GM23338 (cell line): ENCODE measurements at regions not wholly inside any gene's neighbourhood (a gene's known extent, or its start where the extent isn't known, plus 50 kb on each side); places are given as distances from the start of the nearest gene placed in this dataset.
A peak's percentile ranks its signal among the peaks of the same experiment; 100 is the strongest.

Experiments used
- ATAC-seq: fragments of 200-7000 bp; cut with Tn5 transposase; 3 replicates; pipeline ENCODE4 v1.9.1; 2020
- DNase-seq: peaks from one replicate; pipeline ENCODE4 v3.0.0-alpha.2; 2015; ENCODE audit warnings: low spot score
- H2AFZ ChIP-seq: fragments of 200-600 bp; sonication (generic); 2 replicates; pipeline ENCODE4 v1.8.0; 2016; ENCODE audit warnings: antibody characterized with exemption, mild to moderate bottlenecking, moderate library complexity
- H3F3A ChIP-seq: fragments of 200-600 bp; sonication (generic); replicated peaks from 2 replicates; pipeline ENCODE4 v1.8.0; 2017; ENCODE audit warnings: antibody characterized with exemption, mixed run types, low read depth
- H3K27ac ChIP-seq: fragments of 200-600 bp; sonication (generic); 2 replicates; pipeline ENCODE4 v1.6.1; 2016; ENCODE audit warnings: low read depth
- H3K27me3 ChIP-seq: fragments of 200-600 bp; sonication (generic); 2 replicates; pipeline ENCODE4 v1.8.0; 2016; ENCODE audit warnings: mild to moderate bottlenecking, mixed run types, moderate library complexity; ENCODE audit not compliant: insufficient read depth
- H3K36me3 ChIP-seq: fragments of 200-600 bp; sonication (generic); 2 replicates; pipeline ENCODE4 v1.8.0; 2016; ENCODE audit warnings: mild to moderate bottlenecking; ENCODE audit not compliant: insufficient read depth
- H3K4me1 ChIP-seq: fragments of 200-600 bp; sonication (generic); 2 replicates; pipeline ENCODE4 v1.8.0; 2016; ENCODE audit warnings: mild to moderate bottlenecking, moderate library complexity; ENCODE audit not compliant: insufficient read depth
- H3K4me2 ChIP-seq: fragments of 200-600 bp; sonication (generic); 2 replicates; pipeline ENCODE4 v1.7.1; 2017; ENCODE audit warnings: mixed run types
- H3K4me3 ChIP-seq: fragments of 200-600 bp; sonication (generic); 2 replicates; pipeline ENCODE4 v1.6.1; 2016; ENCODE audit warnings: mixed run types
- H3K79me2 ChIP-seq: fragments of 200-600 bp; sonication (generic); replicated peaks from 2 replicates; pipeline ENCODE4 v1.8.0; 2017; ENCODE audit warnings: mild to moderate bottlenecking; ENCODE audit not compliant: insufficient read depth
- H3K9me2 ChIP-seq: fragments of 200-600 bp; sonication (generic); 2 replicates; pipeline ENCODE4 v1.8.0; 2017; ENCODE audit not compliant: insufficient read depth
- H4K20me1 ChIP-seq: fragments of 200-600 bp; sonication (generic); replicated peaks from 2 replicates; pipeline ENCODE4 v1.8.0; 2017; ENCODE audit warnings: mild to moderate bottlenecking; ENCODE audit not compliant: insufficient read depth
- H3K27ac Mint-ChIP-seq: 2 replicates; pipeline ENCODE4 v1.8.0; 2020; ENCODE audit warnings: inconsistent platforms, mild to moderate bottlenecking, moderate library complexity, mixed read lengths
- H3K27me3 Mint-ChIP-seq: 3 replicates; pipeline ENCODE4 v1.8.0; 2022; ENCODE audit warnings: low read depth, mild to moderate bottlenecking, moderate library complexity, mixed read lengths, inconsistent platforms; ENCODE audit not compliant: insufficient read depth, poor library complexity
- H3K36me3 Mint-ChIP-seq: 3 replicates; pipeline ENCODE4 v1.8.0; 2021; ENCODE audit warnings: low read depth, mild to moderate bottlenecking, inconsistent platforms, moderate library complexity, mixed read lengths
- H3K4me1 Mint-ChIP-seq: 3 replicates; pipeline ENCODE4 v1.8.0; 2020; ENCODE audit warnings: mild to moderate bottlenecking, inconsistent platforms, mixed read lengths
- H3K4me3 Mint-ChIP-seq: 3 replicates; pipeline ENCODE4 v1.8.0; 2021; ENCODE audit warnings: moderate library complexity, mild to moderate bottlenecking, inconsistent platforms, mixed read lengths
- H3K9me3 Mint-ChIP-seq: 3 replicates; pipeline ENCODE4 v1.8.0; 2020; ENCODE audit warnings: moderate library complexity, mild to moderate bottlenecking, inconsistent platforms, mixed read lengths
- CREB1 ChIP-seq: fragments of 250-450 bp; sonication (Bioruptor Pico); IDR thresholded peaks from 2 replicates; pipeline ENCODE4 v1.5.0; 2020; ENCODE audit warnings: low read depth, mild to moderate bottlenecking, moderate library complexity
- EZH2 ChIP-seq: fragments of 200-600 bp; sonication (generic); IDR thresholded peaks from one replicate; pipeline ENCODE4 v1.8.0; 2017; ENCODE audit warnings: antibody characterized with exemption, mild to moderate bottlenecking, low read depth; ENCODE audit not compliant: unreplicated experiment
- EZH2phosphoT487 ChIP-seq: fragments of 200-600 bp; sonication (generic); IDR thresholded peaks from one replicate; pipeline ENCODE4 v1.8.1; 2018; ENCODE audit warnings: antibody characterized with exemption; ENCODE audit not compliant: unreplicated experiment
- POLR2AphosphoS5 ChIP-seq: IDR thresholded peaks from 2 replicates; pipeline ENCODE4 v1.6.1; 2016; ENCODE audit warnings: antibody characterized with exemption, low read depth
- STAT1 ChIP-seq: IDR thresholded peaks from one replicate; pipeline ENCODE4 v1.6.1; 2016; ENCODE audit warnings: antibody characterized with exemption; ENCODE audit not compliant: unreplicated experiment
- TF ChIP-seq, protein P1 (sequence below): fragments of 250-450 bp; sonication (Bioruptor Pico); IDR thresholded peaks from 2 replicates; pipeline ENCODE4 v1.5.0; 2020; ENCODE audit warnings: mild to moderate bottlenecking, moderate library complexity

DNA sequence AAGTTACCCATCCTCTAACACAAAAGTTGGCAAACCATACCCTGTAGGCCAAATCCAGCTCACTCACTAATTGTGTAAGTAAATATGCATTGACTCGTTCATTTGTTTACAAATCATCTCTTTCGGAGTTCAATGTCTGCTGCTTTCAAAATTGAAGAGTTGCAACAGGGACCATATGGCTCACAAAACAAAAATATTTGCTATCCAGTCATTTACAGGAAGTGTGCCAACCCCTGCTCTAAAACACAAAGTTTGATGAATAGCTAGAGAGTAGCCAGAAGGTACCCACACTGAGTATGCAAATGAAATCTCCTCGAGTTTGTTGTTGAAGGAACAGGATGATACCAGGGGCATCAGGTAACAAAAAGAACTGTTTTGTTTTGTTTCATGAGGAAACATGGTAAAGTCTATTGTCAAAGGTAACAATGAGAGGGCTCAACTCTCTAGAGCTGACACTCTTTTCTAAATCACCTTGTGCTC lies 236.2 kb upstream of the THBS1 start:
- H3K79me2 ChIP-seq = no peaks in the 10 kb centered on the region
- H3K9me2 ChIP-seq = no peaks in the 10 kb centered on the region
- DNase-seq = peak; percentile 34
- Mint-ChIP-seq H3K36me3 (peaks cover 6% of the 10 kb centered on the region; the same call in 2 of the 3 replicates), H3K9me3 (peaks cover 8% of the 10 kb centered on the region; the same call in 1 of the 3 replicates), H3K4me3 (no peak overlapping the region), H3K4me1 (peaks cover 9% of the 10 kb centered on the region), H3K27me3 (no peaks in the 10 kb centered on the region), H3K27ac (no peak overlapping the region)
- H4K20me1 ChIP-seq = no peaks in the 10 kb centered on the region
- H3F3A ChIP-seq = no peaks in the 10 kb centered on the region
- H3K4me1 ChIP-seq = no peaks in the 10 kb centered on the region; the same call in 1 of the 2 replicates
- no peaks in the 10 kb centered on the region for H3K36me3 ChIP-seq
- no peaks in the 10 kb centered on the region for H3K27me3 ChIP-seq
- no peak overlapping the region for H2AFZ ChIP-seq
- no peak for TF ChIP-seq EZH2phosphoT487
- TF ChIP-seq EZH2 = no peak
- TF ChIP-seq, protein P1, sequence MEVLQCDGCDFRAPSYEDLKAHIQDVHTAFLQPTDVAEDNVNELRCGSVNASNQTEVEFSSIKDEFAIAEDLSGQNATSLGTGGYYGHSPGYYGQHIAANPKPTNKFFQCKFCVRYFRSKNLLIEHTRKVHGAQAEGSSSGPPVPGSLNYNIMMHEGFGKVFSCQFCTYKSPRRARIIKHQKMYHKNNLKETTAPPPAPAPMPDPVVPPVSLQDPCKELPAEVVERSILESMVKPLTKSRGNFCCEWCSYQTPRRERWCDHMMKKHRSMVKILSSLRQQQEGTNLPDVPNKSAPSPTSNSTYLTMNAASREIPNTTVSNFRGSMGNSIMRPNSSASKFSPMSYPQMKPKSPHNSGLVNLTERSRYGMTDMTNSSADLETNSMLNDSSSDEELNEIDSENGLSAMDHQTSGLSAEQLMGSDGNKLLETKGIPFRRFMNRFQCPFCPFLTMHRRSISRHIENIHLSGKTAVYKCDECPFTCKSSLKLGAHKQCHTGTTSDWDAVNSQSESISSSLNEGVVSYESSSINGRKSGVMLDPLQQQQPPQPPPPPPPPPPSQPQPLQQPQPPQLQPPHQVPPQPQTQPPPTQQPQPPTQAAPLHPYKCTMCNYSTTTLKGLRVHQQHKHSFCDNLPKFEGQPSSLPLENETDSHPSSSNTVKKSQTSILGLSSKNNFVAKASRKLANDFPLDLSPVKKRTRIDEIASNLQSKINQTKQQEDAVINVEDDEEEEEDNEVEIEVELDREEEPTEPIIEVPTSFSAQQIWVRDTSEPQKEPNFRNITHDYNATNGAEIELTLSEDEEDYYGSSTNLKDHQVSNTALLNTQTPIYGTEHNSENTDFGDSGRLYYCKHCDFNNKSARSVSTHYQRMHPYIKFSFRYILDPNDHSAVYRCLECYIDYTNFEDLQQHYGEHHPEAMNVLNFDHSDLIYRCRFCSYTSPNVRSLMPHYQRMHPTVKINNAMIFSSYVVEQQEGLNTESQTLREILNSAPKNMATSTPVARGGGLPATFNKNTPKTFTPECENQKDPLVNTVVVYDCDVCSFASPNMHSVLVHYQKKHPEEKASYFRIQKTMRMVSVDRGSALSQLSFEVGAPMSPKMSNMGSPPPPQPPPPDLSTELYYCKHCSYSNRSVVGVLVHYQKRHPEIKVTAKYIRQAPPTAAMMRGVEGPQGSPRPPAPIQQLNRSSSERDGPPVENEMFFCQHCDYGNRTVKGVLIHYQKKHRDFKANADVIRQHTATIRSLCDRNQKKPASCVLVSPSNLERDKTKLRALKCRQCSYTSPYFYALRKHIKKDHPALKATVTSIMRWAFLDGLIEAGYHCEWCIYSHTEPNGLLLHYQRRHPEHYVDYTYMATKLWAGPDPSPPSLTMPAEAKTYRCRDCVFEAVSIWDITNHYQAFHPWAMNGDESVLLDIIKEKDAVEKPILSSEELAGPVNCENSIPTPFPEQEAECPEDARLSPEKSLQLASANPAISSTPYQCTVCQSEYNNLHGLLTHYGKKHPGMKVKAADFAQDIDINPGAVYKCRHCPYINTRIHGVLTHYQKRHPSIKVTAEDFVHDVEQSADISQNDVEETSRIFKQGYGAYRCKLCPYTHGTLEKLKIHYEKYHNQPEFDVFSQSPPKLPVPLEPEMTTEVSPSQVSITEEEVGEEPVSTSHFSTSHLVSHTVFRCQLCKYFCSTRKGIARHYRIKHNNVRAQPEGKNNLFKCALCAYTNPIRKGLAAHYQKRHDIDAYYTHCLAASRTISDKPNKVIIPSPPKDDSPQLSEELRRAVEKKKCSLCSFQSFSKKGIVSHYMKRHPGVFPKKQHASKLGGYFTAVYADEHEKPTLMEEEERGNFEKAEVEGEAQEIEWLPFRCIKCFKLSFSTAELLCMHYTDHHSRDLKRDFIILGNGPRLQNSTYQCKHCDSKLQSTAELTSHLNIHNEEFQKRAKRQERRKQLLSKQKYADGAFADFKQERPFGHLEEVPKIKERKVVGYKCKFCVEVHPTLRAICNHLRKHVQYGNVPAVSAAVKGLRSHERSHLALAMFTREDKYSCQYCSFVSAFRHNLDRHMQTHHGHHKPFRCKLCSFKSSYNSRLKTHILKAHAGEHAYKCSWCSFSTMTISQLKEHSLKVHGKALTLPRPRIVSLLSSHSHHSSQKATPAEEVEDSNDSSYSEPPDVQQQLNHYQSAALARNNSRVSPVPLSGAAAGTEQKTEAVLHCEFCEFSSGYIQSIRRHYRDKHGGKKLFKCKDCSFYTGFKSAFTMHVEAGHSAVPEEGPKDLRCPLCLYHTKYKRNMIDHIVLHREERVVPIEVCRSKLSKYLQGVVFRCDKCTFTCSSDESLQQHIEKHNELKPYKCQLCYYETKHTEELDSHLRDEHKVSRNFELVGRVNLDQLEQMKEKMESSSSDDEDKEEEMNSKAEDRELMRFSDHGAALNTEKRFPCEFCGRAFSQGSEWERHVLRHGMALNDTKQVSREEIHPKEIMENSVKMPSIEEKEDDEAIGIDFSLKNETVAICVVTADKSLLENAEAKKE (CRISPR knock-in tag) = no peak
- peak; percentile 95 for ATAC-seq
- H3K4me3 ChIP-seq = no peak overlapping the region
- peak overlapping the region; percentile 24; the same call in 1 of the 2 replicates for H3K27ac ChIP-seq
- H3K4me2 ChIP-seq = no peak overlapping the region

DNA sequence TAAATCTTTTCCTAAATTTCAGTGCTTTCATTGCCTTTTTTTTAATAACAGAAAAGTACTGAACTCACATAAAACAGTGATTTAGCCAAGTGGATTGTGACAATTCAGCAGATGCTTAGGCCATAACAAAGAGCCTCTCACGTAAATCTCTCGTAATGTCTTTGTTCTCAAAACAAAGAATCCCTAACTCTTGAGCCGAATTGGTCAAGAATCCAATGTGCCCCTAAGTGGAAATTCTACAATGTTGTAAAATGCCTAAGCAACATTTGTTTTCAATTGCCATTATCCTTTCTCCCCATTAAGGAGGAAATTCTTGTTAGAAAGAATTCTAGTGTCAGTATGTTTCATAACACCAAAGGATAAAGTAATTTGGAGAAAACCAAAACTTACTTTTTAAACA lies 235.7 kb upstream of the THBS1 start:
- DNase-seq (peak; percentile 42), ATAC-seq (peak; percentile 79)
- no peaks in the 10 kb centered on the region for H3K27me3 ChIP-seq
- no peak overlapping the region for H3K4me3 ChIP-seq
- H3K27ac ChIP-seq = peak overlapping the region; percentile 24; the same call in 1 of the 2 replicates
- Mint-ChIP-seq H3K4me1 (peaks cover 9% of the 10 kb centered on the region), H3K27ac (no peak overlapping the region), H3K36me3 (peaks cover 6% of the 10 kb centered on the region; the same call in 2 of the 3 replicates), H3K9me3 (peaks cover 8% of the 10 kb centered on the region; the same call in 1 of the 3 replicates), H3K4me3 (no peak overlapping the region), H3K27me3 (no peaks in the 10 kb centered on the region)
- no peaks in the 10 kb centered on the region for H3F3A ChIP-seq
- H2AFZ ChIP-seq = no peak overlapping the region
- no peaks in the 10 kb centered on the region for H3K9me2 ChIP-seq
- H3K4me2 ChIP-seq = no peak overlapping the region
- H3K79me2 ChIP-seq = no peaks in the 10 kb centered on the region
- no peaks in the 10 kb centered on the region; the same call in 1 of the 2 replicates for H3K4me1 ChIP-seq
- no peaks in the 10 kb centered on the region for H3K36me3 ChIP-seq
- no peaks in the 10 kb centered on the region for H4K20me1 ChIP-seq
- TF ChIP-seq POLR2AphosphoS5 = no peak
- TF ChIP-seq, protein P1 (CRISPR knock-in tag) = no peak
- no peak for TF ChIP-seq EZH2
- no peak for TF ChIP-seq CREB1 (CRISPR knock-in tag)
- no peak for TF ChIP-seq STAT1
